ENCODE measurements at regions not wholly inside any gene's neighbourhood (a gene's known extent, or its start where the extent isn't known, plus 50 kb on each side); places are given as distances from the start of the nearest gene placed in this dataset. TPM values are rescaled to one million over a fixed set of nuclear protein-coding genes. Genes with fewer than 3 reads are reported as not detected.

Small RNA genes in the stretch of these regions (small RNA-seq; reads per million reads assigned to genes)
- gene RNU1-141P = not detected

Measured in HT-29 (cell line).